ENCODE measurements at regions not wholly inside any gene's neighbourhood (a gene's known extent, or its start where the extent isn't known, plus 50 kb on each side); places are given as distances from the start of the nearest gene placed in this dataset.

- no peaks in the 10 kb centered on the region for H3K9me3 ChIP-seq
- H3K4me1 ChIP-seq = no peaks in the 10 kb centered on the region
- H3K27me3 ChIP-seq = no peaks in the 10 kb centered on the region
- intact Hi-C loops (cut with DNase I) = no loop called here
- H3K4me3 ChIP-seq = no peak overlapping the region
- TF ChIP-seq CTCF (IDR thresholded peaks at IDR 0.05) = no peak
- no peaks in the 10 kb centered on the region for H3K36me3 ChIP-seq
- no peak for DNase-seq (ENCODE audit: low spot score in 2 of 2)
- no peak overlapping the region for H3K27ac ChIP-seq
Measured at GRCh38 chr1:30514945-30515344, 208.4 kb downstream of the MATN1 start.

GRCh38 chr1:30514137-30514654 is 209.2 kb downstream of the MATN1 start:
- no peaks in the 10 kb centered on the region for H3K9me3 ChIP-seq
- H3K27ac ChIP-seq = no peak overlapping the region
- intact Hi-C loops (cut with DNase I) = no loop called here
- H3K4me1 ChIP-seq = no peaks in the 10 kb centered on the region
- peak in 1 of 2 donors; percentile 30 for DNase-seq (ENCODE audit: low spot score in 2 of 2)
- H3K4me3 ChIP-seq = no peak overlapping the region
- H3K27me3 ChIP-seq = no peaks in the 10 kb centered on the region
- no peak for TF ChIP-seq CTCF (IDR thresholded peaks at IDR 0.05)
- no peaks in the 10 kb centered on the region for H3K36me3 ChIP-seq

GRCh38 chr1:30513396-30514136 is 209.8 kb downstream of the MATN1 start:
- no peak for TF ChIP-seq CTCF (IDR thresholded peaks at IDR 0.05)
- Histone ChIP-seq H3K4me1 (no peaks in the 10 kb centered on the region), H3K27ac (no peak overlapping the region), H3K27me3 (no peaks in the 10 kb centered on the region), H3K9me3 (no peaks in the 10 kb centered on the region), H3K4me3 (no peak overlapping the region), H3K36me3 (no peaks in the 10 kb centered on the region)
- intact Hi-C loops (cut with DNase I) = no loop called here
- DNase-seq (ENCODE audit: low spot score in 2 of 2) = no peak

GRCh38 chr1:30512914-30513265 is 210.5 kb downstream of the MATN1 start:
- no peak overlapping the region for H3K27ac ChIP-seq
- DNase-seq (ENCODE audit: low spot score in 2 of 2) = no peak
- intact Hi-C loops (cut with DNase I) = no loop called here
- H3K9me3 ChIP-seq = no peaks in the 10 kb centered on the region
- H3K27me3 ChIP-seq = no peaks in the 10 kb centered on the region
- H3K4me3 ChIP-seq = no peak overlapping the region
- no peaks in the 10 kb centered on the region for H3K36me3 ChIP-seq
- no peak for TF ChIP-seq CTCF (IDR thresholded peaks at IDR 0.05)
- H3K4me1 ChIP-seq = no peaks in the 10 kb centered on the region

GRCh38 chr1:30511991-30512913 is 211.1 kb downstream of the MATN1 start:
- Histone ChIP-seq H3K4me3 (no peak overlapping the region), H3K9me3 (no peaks in the 10 kb centered on the region), H3K36me3 (no peaks in the 10 kb centered on the region), H3K4me1 (no peaks in the 10 kb centered on the region), H3K27ac (no peak overlapping the region), H3K27me3 (no peaks in the 10 kb centered on the region)
- no peak for DNase-seq (ENCODE audit: low spot score in 2 of 2)
- TF ChIP-seq CTCF (IDR thresholded peaks at IDR 0.05) = no peak
- intact Hi-C loops (cut with DNase I) = no loop called here
